Esophagus squamous epithelium (tissue), 4 donors: ENCODE measurements at regions not wholly inside any gene's neighbourhood (a gene's known extent, or its start where the extent isn't known, plus 50 kb on each side); places are given as distances from the start of the nearest gene placed in this dataset.

Source experiments
- POLR2A ChIP-seq, 4 donors: fragments of 450-650 bp; IDR thresholded peaks; one replicate each; pipeline ENCODE4 v1.6.1; 2017; ENCODE audit warnings: antibody characterized with exemption in 4 of 4, mild to moderate bottlenecking in 4 of 4, moderate library complexity in 3 of 4
- TF ChIP-seq, protein P1 (sequence below), 6 experiments: fragments of 450-650 bp in 4 of 6; fragments of 200-600 bp in 2 of 6; sonication (generic) in 2 of 6; IDR thresholded peaks; one replicate each; pipeline ENCODE4 v1.5.1; 2016 to 2019; ENCODE audit warnings: antibody characterized with exemption in 6 of 6, mild to moderate bottlenecking in 4 of 6, moderate library complexity in 4 of 6

DNA sequence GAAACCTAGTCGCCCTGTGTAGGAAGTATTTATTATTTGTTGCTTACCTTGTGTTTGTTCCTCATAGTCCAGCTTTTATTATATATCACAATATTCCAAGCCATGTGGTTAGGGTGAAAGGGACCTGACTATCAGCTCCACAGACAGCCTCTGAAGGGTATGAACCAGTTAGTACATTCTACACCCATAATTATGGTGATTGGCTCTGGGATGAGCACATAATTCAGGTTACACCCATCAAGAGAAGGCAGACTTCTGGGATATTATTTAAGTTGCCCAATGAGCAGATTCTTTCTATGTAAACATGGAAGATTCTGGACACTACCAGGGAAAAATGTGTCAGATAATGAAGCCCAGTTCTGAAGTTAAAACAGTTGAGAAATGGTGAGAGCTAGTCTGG lies 168.0 kb downstream of the KIF4B start:
- TF ChIP-seq, protein P1, sequence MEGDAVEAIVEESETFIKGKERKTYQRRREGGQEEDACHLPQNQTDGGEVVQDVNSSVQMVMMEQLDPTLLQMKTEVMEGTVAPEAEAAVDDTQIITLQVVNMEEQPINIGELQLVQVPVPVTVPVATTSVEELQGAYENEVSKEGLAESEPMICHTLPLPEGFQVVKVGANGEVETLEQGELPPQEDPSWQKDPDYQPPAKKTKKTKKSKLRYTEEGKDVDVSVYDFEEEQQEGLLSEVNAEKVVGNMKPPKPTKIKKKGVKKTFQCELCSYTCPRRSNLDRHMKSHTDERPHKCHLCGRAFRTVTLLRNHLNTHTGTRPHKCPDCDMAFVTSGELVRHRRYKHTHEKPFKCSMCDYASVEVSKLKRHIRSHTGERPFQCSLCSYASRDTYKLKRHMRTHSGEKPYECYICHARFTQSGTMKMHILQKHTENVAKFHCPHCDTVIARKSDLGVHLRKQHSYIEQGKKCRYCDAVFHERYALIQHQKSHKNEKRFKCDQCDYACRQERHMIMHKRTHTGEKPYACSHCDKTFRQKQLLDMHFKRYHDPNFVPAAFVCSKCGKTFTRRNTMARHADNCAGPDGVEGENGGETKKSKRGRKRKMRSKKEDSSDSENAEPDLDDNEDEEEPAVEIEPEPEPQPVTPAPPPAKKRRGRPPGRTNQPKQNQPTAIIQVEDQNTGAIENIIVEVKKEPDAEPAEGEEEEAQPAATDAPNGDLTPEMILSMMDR (IDR thresholded peaks at IDR 0.05): no peak
- no peak for TF ChIP-seq POLR2A (IDR thresholded peaks at IDR 0.05)
